HepG2 (cell line): ENCODE measurements at regions not wholly inside any gene's neighbourhood (a gene's known extent, or its start where the extent isn't known, plus 50 kb on each side); places are given as distances from the start of the nearest gene placed in this dataset.

Source experiments
- ATAC-seq: fragments of 200-7000 bp; cut with Tn5 transposase; 3 replicates; pipeline ENCODE4 v1.9.1; 2020; ENCODE audit warnings: mild to moderate bottlenecking, moderate library complexity
- BruUV-seq: library from RNA; stranded (reverse); fragments of 400-500 nt; replicated peaks from 2 replicates; lab custom pipeline; 2021; lab: Mats Ljungman, UMichigan
- CTCF ChIA-PET: fragments of 300-600 bp; formaldehyde crosslinking; extraction: SDS; loops from one replicate; lab custom pipeline; 2021; ENCODE audit warnings: low total read pairs, inconsistent platforms, low intra/inter-chr PET ratio; lab: Yijun Ruan, JAX
- POLR2A ChIA-PET: fragments of 350-600 bp; sonication (Branson Sonifier 250); formaldehyde crosslinking; loops from one replicate; lab custom pipeline; 2020; ENCODE audit warnings: antibody characterized with exemption, inconsistent platforms; lab: Yijun Ruan, JAX
- DNase-seq: peaks from one replicate; pipeline ENCODE4 v3.0.0-alpha.2; 2015; ENCODE audit warnings: low spot score
- FAIRE-seq: peaks from 3 replicates; lab custom pipeline; 2011; peaks lifted over from hg19 to GRCh38; lab: Jason Lieb, UNC
- H2AFZ ChIP-seq: one replicate; pipeline ENCODE4 v1.6.1; 2011; ENCODE audit warnings: low read length, inconsistent platforms
- H3K27ac ChIP-seq: fragments of 300-600 bp; 3 replicates; pipeline ENCODE4 v1.8.0; 2011; ENCODE audit warnings: mixed run types, mild to moderate bottlenecking, mixed read lengths, low read length, inconsistent platforms; ENCODE audit not compliant: insufficient read depth; ENCODE audit errors: extremely low read length
- H3K27me3 ChIP-seq, 2 experiments: fragments of 200-600 bp in 1 of 2; 2 replicates in 1 of 2; 3 replicates in 1 of 2; pipeline versions ENCODE4 v1.6.0 to v1.8.0; 2011; ENCODE audit warnings: low read length in 2 of 2, mild to moderate bottlenecking in 2 of 2, moderate library complexity in 2 of 2, inconsistent platforms in 1 of 2; ENCODE audit not compliant: insufficient read depth in 2 of 2, control insufficient read depth in 1 of 2
- H3K36me3 ChIP-seq, 2 experiments: fragments of 200-600 bp in 1 of 2; replicated peaks in 1 of 2; 2 replicates in 1 of 2; 3 replicates in 1 of 2; pipeline versions ENCODE4 v1.5.1 to v1.8.0; 2011; ENCODE audit warnings: low read length in 2 of 2, inconsistent platforms in 1 of 2; ENCODE audit not compliant: insufficient read depth in 2 of 2, control insufficient read depth in 1 of 2
- H3K4me1 ChIP-seq: 2 replicates; pipeline ENCODE4 v1.5.1; 2012; ENCODE audit warnings: low read length, inconsistent platforms; ENCODE audit not compliant: insufficient read depth
- H3K4me2 ChIP-seq: 2 replicates; pipeline ENCODE4 v1.6.0; 2011; ENCODE audit warnings: low read depth, low read length, inconsistent platforms
- H3K4me3 ChIP-seq, 3 experiments: fragments of 200-600 bp in 1 of 3; sonication (generic), shearing (Covaris generic) in 1 of 3; replicated peaks in 1 of 3; 2 replicates each; pipeline ENCODE4 v1.5.1; 2011 to 2016; ENCODE audit warnings: low read length in 3 of 3, inconsistent platforms in 2 of 3, low read depth in 2 of 3, mild to moderate bottlenecking in 2 of 3, control low read depth in 1 of 3, mixed read lengths in 1 of 3; ENCODE audit not compliant: insufficient read depth in 1 of 3
- H3K79me2 ChIP-seq: one replicate; pipeline ENCODE4 v1.6.1; 2011; ENCODE audit warnings: low read length, inconsistent platforms; ENCODE audit not compliant: insufficient read depth
- H3K9ac ChIP-seq: 2 replicates; pipeline ENCODE4 v1.6.0; 2011; ENCODE audit warnings: mild to moderate bottlenecking, low read depth, low read length, inconsistent platforms; ENCODE audit not compliant: insufficient read depth
- H3K9me3 ChIP-seq: 2 replicates; pipeline ENCODE4 v1.5.1; 2012; ENCODE audit warnings: mild to moderate bottlenecking, low read length
- H4K20me1 ChIP-seq: 2 replicates; pipeline ENCODE4 v1.6.0; 2011; ENCODE audit warnings: inconsistent platforms, mild to moderate bottlenecking, low read length, moderate library complexity; ENCODE audit not compliant: insufficient read depth
- ATF6 ChIP-seq: sonication (generic); formaldehyde crosslinking; conservative IDR thresholded peaks from 2 replicates; pipeline ENCODE4 v1.4.0; 2020; ENCODE audit warnings: missing genetic modification reagents
- CBX5 ChIP-seq: sonication (generic); formaldehyde crosslinking; IDR thresholded peaks from 2 replicates; pipeline ENCODE4 v1.4.0; 2020; ENCODE audit warnings: missing genetic modification reagents, borderline replicate concordance
- CEBPG ChIP-seq: IDR thresholded peaks from 2 replicates; pipeline ENCODE4 v1.6.1; 2016
- ELF3 ChIP-seq: IDR thresholded peaks from 2 replicates; pipeline ENCODE4 v1.6.1; 2016; ENCODE audit warnings: missing genetic modification reagents, missing compliant biosample characterization
- HNF1B ChIP-seq: sonication (generic); formaldehyde crosslinking; IDR thresholded peaks from 2 replicates; pipeline ENCODE4 v1.5.1; 2020; ENCODE audit warnings: mild to moderate bottlenecking, moderate library complexity, missing genetic modification reagents
- HOXD1 ChIP-seq: sonication (generic); formaldehyde crosslinking; IDR thresholded peaks from 2 replicates; pipeline ENCODE4 v1.5.0; 2020; ENCODE audit warnings: missing genetic modification reagents
- KLF13 ChIP-seq: sonication (generic); formaldehyde crosslinking; IDR thresholded peaks from 2 replicates; pipeline ENCODE4 v1.4.0; 2020; ENCODE audit warnings: mild to moderate bottlenecking, missing genetic modification reagents
- MEF2D ChIP-seq: sonication (generic); formaldehyde crosslinking; IDR thresholded peaks from 2 replicates; pipeline ENCODE4 v1.5.1; 2020; ENCODE audit warnings: mild to moderate bottlenecking, missing genetic modification reagents
- RERE ChIP-seq: IDR thresholded peaks from 2 replicates; pipeline ENCODE4 v1.6.1; 2016; ENCODE audit warnings: low read depth, missing genetic modification reagents, missing compliant biosample characterization
- SALL2 ChIP-seq: sonication (generic); formaldehyde crosslinking; IDR thresholded peaks from 2 replicates; pipeline ENCODE4 v1.8.1; 2023; ENCODE audit warnings: mild to moderate bottlenecking, missing genetic modification reagents, inconsistent platforms
- TARDBP ChIP-seq: sonication (generic); formaldehyde crosslinking; IDR thresholded peaks from 2 replicates; pipeline ENCODE4 v1.8.0; 2022; ENCODE audit warnings: mild to moderate bottlenecking, missing genetic modification reagents
- THAP7 ChIP-seq: sonication (generic); formaldehyde crosslinking; IDR thresholded peaks from 2 replicates; pipeline ENCODE4 v1.8.1; 2023; ENCODE audit warnings: mild to moderate bottlenecking, missing genetic modification reagents
- ZFP1 ChIP-seq: IDR thresholded peaks from 2 replicates; pipeline ENCODE4 v1.6.1; 2016
- ZNF20 ChIP-seq: sonication (generic); formaldehyde crosslinking; IDR thresholded peaks from 2 replicates; pipeline ENCODE4 v1.4.0; 2020; ENCODE audit warnings: mild to moderate bottlenecking, moderate library complexity, missing genetic modification reagents
- ZNF740 ChIP-seq: sonication (generic); formaldehyde crosslinking; IDR thresholded peaks from 2 replicates; pipeline ENCODE4 v1.4.0; 2020; ENCODE audit warnings: missing genetic modification reagents
- WGBS: methylation state at CpG from one replicate; pipeline ENCODE4 v1.1.6; 2017; ENCODE audit warnings: low lambda C conversion rate; 5-methylcytosine and 5-hydroxymethylcytosine counted together
- in situ Hi-C: cut with HindIII; loops from 2 replicates; pipeline ENCODE4 v1.10.0; 2017; ENCODE audit warnings: low pct_unique_long_range_greater_than_20kb; ENCODE audit not compliant: extremely low pct_ligation_motif_present
- intact Hi-C: fragments of 100-400 bp; cut with micrococcal nuclease; formaldehyde crosslinking; loops from one replicate; pipeline ENCODE4 v1.10.0; 2022; ENCODE audit not compliant: unreplicated experiment

GRCh38 chr2:133977405-133977804 is 276.5 kb upstream of the MGAT5 start:
- FAIRE-seq: no peak
- DNase-seq: no peak
- Histone ChIP-seq H3K4me1 (no peaks in the 10 kb centered on the region), H3K4me3 (no peak overlapping the region), H2AFZ (no peak overlapping the region), H3K9ac (no peak overlapping the region), H3K4me2 (no peak overlapping the region), H3K36me3 (no peaks in the 10 kb centered on the region), H3K27ac (no peak overlapping the region), H4K20me1 (no peaks in the 10 kb centered on the region), H3K9me3 (no peaks in the 10 kb centered on the region), H3K27me3 (peaks cover 0 to 4% of the 10 kb centered on the region in 2 experiments; a peak in 2 of 5 replicates), H3K79me2 (no peaks in the 10 kb centered on the region)
- WGBS: 0% methylated on average over 4 of the region's 4 CpGs
- intact Hi-C loops (no loop called here), in situ Hi-C loops (no loop called here)
- ChIA-PET POLR2A (no interaction called here), CTCF (no interaction called here)
- ATAC-seq: no peak
- no TSS peak for BruUV-seq
- TF ChIP-seq ZNF740 (no peak), RERE (no peak), THAP7 (CRISPR knock-in tag) (no peak), SALL2 (no peak), HNF1B (CRISPR knock-in tag) (no peak), CEBPG (CRISPR knock-in tag) (no peak), HOXD1 (CRISPR knock-in tag) (no peak), ELF3 (CRISPR knock-in tag) (no peak), TARDBP (no peak), MEF2D (no peak), ATF6 (CRISPR knock-in tag) (no peak), ZNF20 (CRISPR knock-in tag) (no peak), CBX5 (CRISPR knock-in tag) (no peak), ZFP1 (CRISPR knock-in tag) (no peak), KLF13 (no peak)
